ENCODE measurements at regions not wholly inside any gene's neighbourhood (a gene's known extent, or its start where the extent isn't known, plus 50 kb on each side); places are given as distances from the start of the nearest gene placed in this dataset.

GRCh38 chr4:129362691-129363274 lies 266.8 kb downstream of the C4orf33 start:
- TF ChIP-seq EP300 (IDR thresholded peaks at IDR 0.05) (no peak), CTCF (IDR thresholded peaks at IDR 0.05) (peak; percentile 65 to 82 (median 72)), POLR2A (IDR thresholded peaks at IDR 0.05) (no peak)
- H3K27ac ChIP-seq = no peak overlapping the region
- no peaks in the 10 kb centered on the region for H3K36me3 ChIP-seq
- H3K4me3 ChIP-seq = no peak overlapping the region
- ATAC-seq = peak; percentile 19
- peaks cover 0 to 21% (median 0%) of the 10 kb centered on the region in 3 donors for H3K4me1 ChIP-seq
- 16 to 30% methylated on average over 3 to 5 of the region's 5 CpGs for WGBS, 2 donors (ENCODE audit: low coverage in 1 of 2)
- H3K9me3 ChIP-seq = no peaks in the 10 kb centered on the region
- H3K27me3 ChIP-seq = no peaks in the 10 kb centered on the region

GRCh38 chr4:129364747-129365452 lies 268.9 kb downstream of the C4orf33 start:
- Histone ChIP-seq H3K36me3 (no peaks in the 10 kb centered on the region), H3K27ac (no peak overlapping the region), H3K9me3 (no peaks in the 10 kb centered on the region), H3K4me3 (no peak overlapping the region), H3K27me3 (no peaks in the 10 kb centered on the region), H3K4me1 (peaks cover 4 to 24% (median 6%) of the 10 kb centered on the region in 3 donors)
- no peak for ATAC-seq
- 72 to 75% methylated on average over 7 to 8 of the region's 10 CpGs for WGBS, 2 donors (ENCODE audit: low coverage in 1 of 2)
- TF ChIP-seq POLR2A (IDR thresholded peaks at IDR 0.05) (no peak), CTCF (IDR thresholded peaks at IDR 0.05) (no peak), EP300 (IDR thresholded peaks at IDR 0.05) (no peak), POLR2AphosphoS5 (IDR thresholded peaks at IDR 0.05) (no peak)

GRCh38 chr4:129369361-129370010 lies 273.5 kb downstream of the C4orf33 start:
- H3K36me3 ChIP-seq = no peaks in the 10 kb centered on the region
- no peaks in the 10 kb centered on the region for H3K9me3 ChIP-seq
- ATAC-seq = no peak
- TF ChIP-seq POLR2AphosphoS5 (IDR thresholded peaks at IDR 0.05) (no peak), EP300 (IDR thresholded peaks at IDR 0.05) (no peak), CTCF (IDR thresholded peaks at IDR 0.05) (no peak), POLR2A (IDR thresholded peaks at IDR 0.05) (no peak)
- no peaks in the 10 kb centered on the region for H3K27me3 ChIP-seq
- H3K27ac ChIP-seq = peak overlapping the region in 3 of 4 donors; percentile 35 to 50 (median 46)
- 4 to 32% methylated on average over 3 of the region's 3 CpGs for WGBS, 2 donors (ENCODE audit: low coverage in 1 of 2)
- H3K4me1 ChIP-seq = peaks cover 4 to 28% (median 9%) of the 10 kb centered on the region in 3 donors
- no peak overlapping the region for H3K4me3 ChIP-seq

- Histone ChIP-seq H3K36me3 (no peaks in the 10 kb centered on the region), H3K27ac (no peak overlapping the region), H3K27me3 (no peaks in the 10 kb centered on the region), H3K4me1 (peaks cover 4 to 35% (median 9%) of the 10 kb centered on the region in 3 donors), H3K4me3 (no peak overlapping the region), H3K9me3 (no peaks in the 10 kb centered on the region)
- no peak for TF ChIP-seq EP300 (IDR thresholded peaks at IDR 0.05)
- no peak for TF ChIP-seq CTCF (IDR thresholded peaks at IDR 0.05)
- TF ChIP-seq POLR2AphosphoS5 (IDR thresholded peaks at IDR 0.05) = no peak
- no peak for TF ChIP-seq POLR2A (IDR thresholded peaks at IDR 0.05)
- ATAC-seq = no peak
- 53 to 100% methylated on average over 1 to 2 of the region's 4 CpGs for WGBS, 2 donors (ENCODE audit: low coverage in 1 of 2)
Observed at GRCh38 chr4:129371065-129371464, 275.1 kb downstream of the C4orf33 start.

Measured in gastroesophageal sphincter (tissue), 4 donors.